Stomach (tissue), 8 donors: ENCODE measurements at regions not wholly inside any gene's neighbourhood (a gene's known extent, or its start where the extent isn't known, plus 50 kb on each side); places are given as distances from the start of the nearest gene placed in this dataset.

Experiments
- DNase-seq, 2 donors: peaks; one replicate each; pipeline versions ENCODE4 v3.0.0 to v3.0.0-alpha.2; 2013 to 2019
- H3K27ac ChIP-seq, 5 donors: fragments of 200-600 bp in 4 of 5; sonication (generic) in 4 of 5; one replicate each; pipeline ENCODE4 v1.5.1; 2013 to 2019; ENCODE audit warnings: mild to moderate bottlenecking in 1 of 5, moderate library complexity in 1 of 5
- H3K27me3 ChIP-seq, 3 donors: fragments of 200-600 bp; sonication (generic); one replicate each; pipeline ENCODE4 v1.5.1; 2017 to 2019; ENCODE audit warnings: mixed run types in 1 of 3
- H3K36me3 ChIP-seq, 4 donors: fragments of 200-600 bp; sonication (generic); 1 replicate in 3 of 4; 2 replicates in 1 of 4; pipeline ENCODE4 v1.5.1; 2016 to 2019
- H3K4me1 ChIP-seq, 4 donors: fragments of 200-600 bp; sonication (generic); one replicate each; pipeline ENCODE4 v1.5.1; 2016 to 2019
- H3K4me3 ChIP-seq, 4 donors: fragments of 200-600 bp; sonication (generic) in 3 of 4; one replicate each; pipeline ENCODE4 v1.5.1; 2016 to 2019; ENCODE audit warnings: mild to moderate bottlenecking in 1 of 4
- H3K9me3 ChIP-seq, 4 donors: fragments of 200-600 bp; sonication (generic); one replicate each; pipeline ENCODE4 v1.5.1; 2016 to 2019
- CTCF ChIP-seq, 7 experiments: fragments of 450-650 bp in 4 of 7; fragments of 200-600 bp in 3 of 7; sonication (generic) in 3 of 7; IDR thresholded peaks; one replicate each; pipeline ENCODE4 v1.5.1; 2016 to 2019; ENCODE audit warnings: antibody characterized with exemption in 7 of 7, control low read depth in 2 of 7, mild to moderate bottlenecking in 1 of 7
- EP300 ChIP-seq: sonication (generic); formaldehyde crosslinking; IDR thresholded peaks from one replicate; pipeline ENCODE4 v1.6.1; 2017; ENCODE audit warnings: antibody characterized with exemption
- POLR2A ChIP-seq, 4 donors: fragments of 450-650 bp; IDR thresholded peaks; one replicate each; pipeline ENCODE4 v1.6.1; 2016; ENCODE audit warnings: antibody characterized with exemption in 4 of 4, control low read depth in 2 of 4, mild to moderate bottlenecking in 1 of 4, moderate library complexity in 1 of 4
- POLR2AphosphoS5 ChIP-seq, 3 donors: sonication (generic); formaldehyde crosslinking; IDR thresholded peaks; one replicate each; pipeline ENCODE4 v1.6.1; 2016; ENCODE audit warnings: antibody characterized with exemption in 3 of 3
- WGBS, 5 donors: extraction: QIAGEN DNeasy Blood & Tissue Kit in 3 of 5; methylation state at CpG; one replicate each; pipeline versions ENCODE4 v1.1.5 to v1.1.7; 2013 to 2018; 5-methylcytosine and 5-hydroxymethylcytosine counted together
- intact Hi-C: fragments of 100-400 bp; cut with DNase I; formaldehyde crosslinking; loops from one replicate; pipeline ENCODE4 v1.15.1; 2023; ENCODE audit warnings: low total_unique reads
- donor health status: healthy with polysubstance abuse.
- donor health status: Bipolar disorder and iron deficiency.
- donor health status: healthy.

- H3K4me1 ChIP-seq: no peaks in the 10 kb centered on the region
- no peaks in the 10 kb centered on the region for H3K9me3 ChIP-seq
- peaks cover 0 to 40% (median 0%) of the 10 kb centered on the region in 3 donors for H3K27me3 ChIP-seq
- no peak overlapping the region for H3K27ac ChIP-seq
- no peak overlapping the region for H3K4me3 ChIP-seq
- no peak for DNase-seq
- TF ChIP-seq POLR2A (IDR thresholded peaks at IDR 0.05) (no peak), EP300 (no peak), POLR2AphosphoS5 (IDR thresholded peaks at IDR 0.05) (no peak), CTCF (IDR thresholded peaks at IDR 0.05) (no peak)
- H3K36me3 ChIP-seq: no peaks in the 10 kb centered on the region
- intact Hi-C loops: no loop called here
- 73 to 91% (median 90%) methylated on average over 3 of the region's 3 CpGs for WGBS, 5 donors
These were observed 623.2 kb upstream of the B3GAT1 start for GRCh38 chr11:135035282-135035681.

- intact Hi-C loops: no loop called here
- Histone ChIP-seq H3K9me3 (no peaks in the 10 kb centered on the region), H3K27ac (no peak overlapping the region), H3K36me3 (no peaks in the 10 kb centered on the region), H3K4me3 (no peak overlapping the region), H3K27me3 (peaks cover 0 to 36% (median 0%) of the 10 kb centered on the region in 3 donors), H3K4me1 (no peaks in the 10 kb centered on the region)
- 12 to 28% (median 19%) methylated on average over 5 of the region's 5 CpGs for WGBS, 5 donors
- peak in 1 of 2 donors; percentile 59 for DNase-seq
- TF ChIP-seq EP300 (no peak), POLR2A (IDR thresholded peaks at IDR 0.05) (no peak), CTCF (IDR thresholded peaks at IDR 0.05) (no peak), POLR2AphosphoS5 (IDR thresholded peaks at IDR 0.05) (no peak)
These were observed 621.5 kb upstream of the B3GAT1 start for GRCh38 chr11:135033540-135033939.

GRCh38 chr11:135031205-135031989 lies 619.4 kb upstream of the B3GAT1 start:
- Histone ChIP-seq H3K4me3 (no peak overlapping the region), H3K27me3 (peaks cover 0 to 21% (median 0%) of the 10 kb centered on the region in 3 donors), H3K27ac (no peak overlapping the region), H3K9me3 (no peaks in the 10 kb centered on the region), H3K36me3 (no peaks in the 10 kb centered on the region), H3K4me1 (no peaks in the 10 kb centered on the region)
- TF ChIP-seq POLR2A (IDR thresholded peaks at IDR 0.05): no peak
- no peak for TF ChIP-seq POLR2AphosphoS5 (IDR thresholded peaks at IDR 0.05)
- TF ChIP-seq EP300: no peak
- TF ChIP-seq CTCF (IDR thresholded peaks at IDR 0.05): no peak
- 57 to 69% (median 67%) methylated on average over 8 of the region's 8 CpGs for WGBS, 5 donors
- intact Hi-C loops: no loop called here
- no peak for DNase-seq

- no peak for TF ChIP-seq CTCF (IDR thresholded peaks at IDR 0.05)
- intact Hi-C loops: no loop called here
- Histone ChIP-seq H3K9me3 (no peaks in the 10 kb centered on the region), H3K27me3 (peaks cover 0 to 12% (median 0%) of the 10 kb centered on the region in 3 donors), H3K36me3 (no peaks in the 10 kb centered on the region), H3K4me3 (no peak overlapping the region), H3K4me1 (no peaks in the 10 kb centered on the region), H3K27ac (no peak overlapping the region)
- DNase-seq: peak; percentile 35 to 87
- WGBS, 5 donors: 17 to 33% (median 30%) methylated on average over 4 to 5 of the region's 5 CpGs
These were observed 615.4 kb upstream of the B3GAT1 start for GRCh38 chr11:135027461-135027860.
